ENCODE measurements at regions not wholly inside any gene's neighbourhood (a gene's known extent, or its start where the extent isn't known, plus 50 kb on each side); places are given as distances from the start of the nearest gene placed in this dataset.

GRCh38 chr5:38642189-38642911 is 85.9 kb upstream of the LIFR start:
- DNase-seq (ENCODE audit: low spot score) (no peak), FAIRE-seq (no peak), ATAC-seq (no peak)
- Histone ChIP-seq H3K36me3 (replicated peaks in 1 of 2; ENCODE audit: control insufficient read depth in 1 of 2, insufficient read depth in 2 of 2, low read length in 2 of 2) (no peaks in the 10 kb centered on the region), H3K27ac (ENCODE audit: extremely low read length, insufficient read depth, low read length) (no peak overlapping the region), H3K9me3 (ENCODE audit: low read length) (no peaks in the 10 kb centered on the region), H2AFZ (ENCODE audit: low read length) (no peak overlapping the region), H3K79me2 (ENCODE audit: insufficient read depth, low read length) (no peaks in the 10 kb centered on the region), H3K9ac (ENCODE audit: insufficient read depth, low read depth, low read length) (no peak overlapping the region), H3K4me3 (replicated peaks in 1 of 3; ENCODE audit: insufficient read depth in 1 of 3, low read depth in 2 of 3, low read length in 3 of 3) (no peak overlapping the region), H3K4me2 (ENCODE audit: low read depth, low read length) (no peak overlapping the region), H4K20me1 (ENCODE audit: insufficient read depth, low read length) (no peaks in the 10 kb centered on the region), H3K27me3 (ENCODE audit: control insufficient read depth in 1 of 2, insufficient read depth in 2 of 2, low read length in 2 of 2) (peaks cover 0 to 17% of the 10 kb centered on the region in 2 experiments; a peak in 1 of 5 replicates), H3K4me1 (ENCODE audit: insufficient read depth, low read length) (no peaks in the 10 kb centered on the region)
- WGBS (ENCODE audit: low lambda C conversion rate) = 27% methylated on average over 7 of the region's 7 CpGs
- POLR2A ChIA-PET = no interaction called here
- in situ Hi-C loops (cut with HindIII; ENCODE audit: extremely low pct_ligation_motif_present, low pct_unique_long_range_greater_than_20kb) (no loop called here), intact Hi-C loops (cut with micrococcal nuclease; ENCODE audit: unreplicated experiment) (no loop called here)
- no TSS peak for BruUV-seq (replicated peaks)
- no peak for TF ChIP-seq U2AF2 (IDR thresholded peaks at IDR 0.05; ENCODE audit: low read depth, low read length)
- no peak for TF ChIP-seq ZSCAN30 (CRISPR knock-in tag; IDR thresholded peaks at IDR 0.05)
- no peak for TF ChIP-seq TCF7 (IDR thresholded peaks at IDR 0.05; ENCODE audit: low read depth)
- no peak for TF ChIP-seq ZBTB33 (CRISPR knock-in tag; IDR thresholded peaks at IDR 0.05)
- no peak for TF ChIP-seq MAX (IDR thresholded peaks at IDR 0.05)
- TF ChIP-seq ZNF142 (CRISPR knock-in tag; IDR thresholded peaks at IDR 0.05) = no peak
- no peak for TF ChIP-seq NFIB (CRISPR knock-in tag; IDR thresholded peaks at IDR 0.05; ENCODE audit: borderline replicate concordance)
- TF ChIP-seq HDAC6 (IDR thresholded peaks at IDR 0.05; ENCODE audit: low read depth, low read length) = no peak
- TF ChIP-seq ZKSCAN1 (IDR thresholded peaks at IDR 0.05; ENCODE audit: low read length) = no peak
- no peak for TF ChIP-seq GMEB1 (CRISPR knock-in tag; IDR thresholded peaks at IDR 0.05; ENCODE audit: borderline replicate concordance)
- TF ChIP-seq PLSCR1 (CRISPR knock-in tag; IDR thresholded peaks at IDR 0.05; ENCODE audit: borderline replicate concordance) = no peak
- no peak for TF ChIP-seq ZMAT3 (CRISPR knock-in tag; conservative IDR thresholded peaks at IDR 0.05)
- no peak for TF ChIP-seq SAP130 (CRISPR knock-in tag; IDR thresholded peaks at IDR 0.05; ENCODE audit: low read depth)
- no peak for TF ChIP-seq ZNF737 (CRISPR knock-in tag; IDR thresholded peaks at IDR 0.05; ENCODE audit: borderline replicate concordance)
- CTCF ChIA-PET (ENCODE audit: low intra/inter-chr PET ratio, low total read pairs) = no interaction called here
